Medulla oblongata (tissue), 1 donor: ENCODE measurements at regions not wholly inside any gene's neighbourhood (a gene's known extent, or its start where the extent isn't known, plus 50 kb on each side); places are given as distances from the start of the nearest gene placed in this dataset.
"Not testable (repeated sequence)": the region's sequence is repeated elsewhere in the genome, so short reads cannot be mapped to it uniquely, and the experiment has no call there.

ENCODE experiments used
- DNase-seq: peaks from one replicate; pipeline ENCODE4 v3.0.0-alpha.2; 2015; ENCODE audit errors: extremely low spot score

GRCh38 chr2:147609301-147609700, 235.5 kb upstream of the ACVR2A start:
- no peak for DNase-seq

DNA sequence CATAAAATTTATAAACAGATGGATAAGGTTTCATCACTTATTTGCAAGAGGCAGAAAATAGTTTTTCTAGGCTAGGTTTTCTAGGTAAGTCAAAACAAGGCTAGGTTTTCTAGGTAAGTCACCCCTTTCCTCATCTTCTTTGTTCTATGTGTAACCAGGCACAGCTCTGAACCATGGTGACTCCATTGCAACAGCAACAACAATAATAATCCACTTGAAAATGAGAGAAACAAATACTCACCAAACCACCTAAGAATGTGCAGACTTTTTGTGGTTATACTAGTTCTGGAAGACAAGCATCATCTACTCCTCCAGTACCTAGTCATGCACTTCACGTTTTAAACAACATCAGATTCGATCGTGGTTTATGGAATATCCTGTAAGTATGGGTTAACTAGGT, 237.4 kb upstream of the ACVR2A start:
- DNase-seq, result no peak

DNA sequence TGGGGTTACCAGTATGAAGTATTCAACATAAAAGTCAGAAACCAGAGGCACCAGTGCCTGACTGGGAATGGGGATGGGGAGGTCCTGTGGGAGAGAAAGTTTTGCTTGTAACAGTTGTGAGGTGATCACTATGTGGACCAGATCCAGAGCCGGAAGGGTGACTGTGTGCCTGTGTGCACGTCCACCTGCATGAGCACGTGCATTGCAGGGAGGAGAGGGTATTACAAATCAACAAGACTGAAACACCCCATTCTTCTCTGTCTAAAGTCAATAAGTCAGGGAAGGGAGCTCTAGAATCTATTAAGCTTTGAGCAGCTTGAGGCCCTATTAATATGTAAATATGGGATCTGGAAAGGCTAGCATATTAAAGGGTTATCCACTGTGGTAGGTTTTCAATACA, 241.0 kb upstream of the ACVR2A start:
- DNase-seq, result no peak

DNA sequence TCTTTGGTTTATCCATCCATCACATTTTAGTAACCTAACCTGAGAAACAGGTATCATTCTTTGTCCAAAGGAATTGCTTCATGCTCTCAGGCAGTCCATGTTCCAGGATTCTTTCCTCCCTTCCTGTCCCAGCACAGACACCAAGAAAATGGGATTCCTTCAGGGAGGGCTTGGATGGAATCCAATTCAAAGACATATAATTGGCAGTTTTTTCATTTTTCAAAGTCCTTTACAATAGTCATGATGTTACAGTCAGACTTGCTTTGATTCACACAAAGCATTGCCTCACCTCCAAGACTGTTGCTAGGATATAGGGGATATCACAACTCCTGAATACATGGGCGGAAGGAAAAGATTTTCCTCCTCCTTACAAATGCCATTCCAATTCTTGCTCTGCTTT, 241.4 kb upstream of the ACVR2A start:
- no peak for DNase-seq

GRCh38 chr2:147600646-147601045, 244.2 kb upstream of the ACVR2A start:
- no peak for DNase-seq

DNA sequence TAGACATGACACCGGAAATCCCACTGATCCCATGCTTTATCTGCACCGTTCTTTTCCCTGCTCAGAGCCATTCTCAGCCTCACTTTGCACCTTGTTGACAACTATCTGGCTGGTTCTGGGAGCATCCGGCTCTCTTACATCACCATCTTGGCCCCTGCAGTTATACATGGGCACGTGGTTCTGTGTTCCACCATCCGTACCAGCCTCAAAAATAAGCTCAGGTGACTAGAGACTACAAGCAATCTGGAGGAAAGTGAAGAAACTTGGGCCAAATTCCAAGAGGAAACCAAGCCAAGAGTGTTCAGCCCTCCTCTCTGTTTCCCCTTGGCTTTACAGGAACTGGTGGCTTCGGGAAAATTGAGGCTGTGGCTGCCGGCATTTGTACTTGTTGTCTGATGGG, 244.6 kb upstream of the ACVR2A start:
- DNase-seq, result no peak

DNA sequence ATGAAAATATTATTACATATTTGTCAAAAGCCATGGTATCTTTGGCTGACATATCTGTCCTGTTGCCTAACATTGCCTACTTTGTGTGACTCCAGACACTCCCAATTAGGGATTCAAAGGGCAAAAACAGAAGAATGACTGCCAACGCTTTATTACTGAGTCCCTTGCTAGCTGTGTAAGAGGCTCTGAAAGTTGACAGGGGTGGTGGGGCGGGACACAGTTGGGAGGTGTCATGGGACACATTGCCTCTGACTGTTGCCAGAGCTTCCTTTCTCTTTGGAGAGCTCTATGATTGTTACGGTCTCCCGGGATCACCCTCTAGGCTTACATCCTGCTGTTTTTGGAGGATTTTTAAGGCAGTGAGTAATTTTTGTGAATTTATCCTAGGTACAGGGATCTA, 249.6 kb upstream of the ACVR2A start:
- no peak for DNase-seq

- no peak for DNase-seq
These were observed 250.8 kb upstream of the ACVR2A start for GRCh38 chr2:147594038-147594437.

- DNase-seq, result not testable (repeated sequence)
These were observed 252.0 kb upstream of the ACVR2A start for GRCh38 chr2:147592784-147593183.

- DNase-seq, result no peak
These were observed 255.7 kb upstream of the ACVR2A start for GRCh38 chr2:147589127-147589526.

DNA sequence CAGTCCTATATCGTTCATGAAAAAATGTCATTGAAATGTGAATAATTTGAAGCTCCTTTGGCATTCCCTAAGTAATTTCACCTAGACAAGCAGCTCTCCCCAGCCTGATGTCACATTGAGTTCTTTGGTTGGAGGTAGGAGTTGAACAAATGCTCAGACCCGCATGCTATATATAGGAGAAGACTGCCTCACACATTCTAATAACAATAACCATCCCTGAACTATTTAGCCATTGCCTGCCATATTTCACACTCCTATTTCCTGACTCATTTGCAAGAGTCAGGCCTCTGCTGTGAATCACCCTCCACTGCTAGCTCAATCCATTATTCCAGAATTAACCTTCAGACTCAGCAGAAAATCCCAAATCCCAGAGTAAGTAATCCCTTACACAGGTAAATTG, 256.6 kb upstream of the ACVR2A start:
- DNase-seq, result no peak

- no peak for DNase-seq
These were observed 266.3 kb upstream of the ACVR2A start for GRCh38 chr2:147578529-147578928.

GRCh38 chr2:147577998-147578380, 266.8 kb upstream of the ACVR2A start:
- no peak for DNase-seq

GRCh38 chr2:147577323-147577997, 267.4 kb upstream of the ACVR2A start:
- DNase-seq, result no peak

DNA sequence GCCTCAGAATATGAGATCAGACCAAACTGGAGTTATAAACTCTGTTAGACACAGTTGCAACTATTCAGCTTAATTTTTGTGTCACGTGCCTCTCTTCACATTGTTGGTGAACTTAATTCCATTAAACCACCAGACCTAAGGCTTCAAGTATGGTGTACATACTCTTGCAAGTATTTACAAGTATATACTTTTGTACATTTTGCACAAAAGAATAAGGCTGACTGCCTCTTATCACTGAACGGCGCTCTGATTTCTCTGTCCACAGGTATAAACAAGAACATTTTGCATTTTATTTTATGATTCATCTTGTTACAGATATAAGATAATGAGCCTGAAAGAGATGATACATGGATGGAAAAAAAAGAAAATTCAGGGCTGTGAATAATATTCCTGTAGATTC, 269.7 kb upstream of the ACVR2A start:
- no peak for DNase-seq

DNA sequence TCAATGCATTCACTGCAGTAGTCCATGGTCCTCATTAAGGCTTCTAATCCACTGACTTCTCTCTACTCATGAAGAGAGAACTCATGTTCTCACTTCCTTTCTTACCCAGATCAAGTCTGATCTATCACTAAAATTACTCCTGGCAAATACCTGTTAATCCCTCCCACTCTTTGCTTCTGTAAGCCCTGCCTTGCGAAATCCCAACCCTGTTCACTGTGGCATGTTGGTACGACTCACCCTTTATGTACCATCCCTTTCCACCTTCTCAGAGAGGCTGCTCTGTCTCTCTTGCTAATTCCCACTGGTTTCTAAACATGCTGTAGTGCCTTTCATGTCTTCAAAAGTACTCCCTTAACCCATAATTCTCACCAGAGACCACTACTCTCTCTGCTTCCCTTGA, 272.2 kb upstream of the ACVR2A start:
- DNase-seq, result no peak

- DNase-seq, result no peak
These were observed 275.4 kb upstream of the ACVR2A start for GRCh38 chr2:147569426-147569825.

- no peak for DNase-seq
These were observed 276.7 kb upstream of the ACVR2A start for GRCh38 chr2:147568109-147568508.

DNA sequence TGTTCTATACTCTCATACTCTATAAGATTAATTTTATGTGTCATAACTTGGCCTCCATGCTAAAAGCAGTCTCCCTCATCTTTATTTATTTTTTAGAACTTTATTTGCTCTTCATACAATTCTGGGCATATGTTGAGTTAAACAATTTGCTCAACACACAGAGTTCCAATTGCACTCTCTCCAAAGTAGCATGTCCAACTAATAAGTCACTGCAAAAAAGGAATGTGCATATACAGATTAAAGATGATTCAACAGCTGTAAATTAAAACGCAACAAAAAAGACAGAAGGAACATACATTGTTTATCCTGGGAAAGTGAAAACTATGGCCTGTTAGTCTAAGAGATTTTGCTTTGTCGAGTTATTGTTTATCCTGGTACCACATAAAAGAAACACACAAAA, 277.7 kb upstream of the ACVR2A start:
- no peak for DNase-seq

DNA sequence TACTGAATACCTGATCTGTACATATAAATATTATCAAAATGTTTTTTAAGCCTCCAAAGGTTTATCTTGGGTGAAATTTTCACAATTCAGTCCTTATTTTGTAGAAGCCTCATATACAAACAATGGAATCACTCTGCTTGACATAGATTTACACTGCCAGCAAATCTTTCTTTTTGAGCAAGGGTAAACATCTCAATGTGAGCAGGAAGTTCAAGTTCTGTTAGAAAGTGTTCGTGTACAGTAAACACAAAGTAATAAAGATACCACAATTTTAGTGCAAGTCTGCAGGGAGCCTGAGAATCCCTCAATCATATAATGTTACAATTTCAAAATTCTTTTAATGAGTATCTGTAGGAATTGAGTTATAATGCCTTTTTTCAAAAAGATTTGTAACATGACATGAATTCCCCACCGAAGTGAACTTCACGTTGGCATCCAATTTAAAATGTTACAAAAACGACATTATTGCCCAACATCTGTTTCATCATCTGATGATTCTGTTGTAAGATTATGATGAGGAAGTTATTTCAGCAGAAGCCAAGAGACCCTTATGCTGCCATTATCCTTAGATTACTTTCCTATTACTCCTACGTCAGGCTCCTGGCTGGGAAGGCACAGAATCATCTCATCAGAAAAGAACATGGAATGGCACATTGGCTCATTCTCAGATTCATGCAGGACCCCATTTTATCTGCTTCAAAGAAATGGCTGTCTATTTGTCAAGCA, 283.9 kb upstream of the ACVR2A start:
- peak; percentile 19 for DNase-seq

DNA sequence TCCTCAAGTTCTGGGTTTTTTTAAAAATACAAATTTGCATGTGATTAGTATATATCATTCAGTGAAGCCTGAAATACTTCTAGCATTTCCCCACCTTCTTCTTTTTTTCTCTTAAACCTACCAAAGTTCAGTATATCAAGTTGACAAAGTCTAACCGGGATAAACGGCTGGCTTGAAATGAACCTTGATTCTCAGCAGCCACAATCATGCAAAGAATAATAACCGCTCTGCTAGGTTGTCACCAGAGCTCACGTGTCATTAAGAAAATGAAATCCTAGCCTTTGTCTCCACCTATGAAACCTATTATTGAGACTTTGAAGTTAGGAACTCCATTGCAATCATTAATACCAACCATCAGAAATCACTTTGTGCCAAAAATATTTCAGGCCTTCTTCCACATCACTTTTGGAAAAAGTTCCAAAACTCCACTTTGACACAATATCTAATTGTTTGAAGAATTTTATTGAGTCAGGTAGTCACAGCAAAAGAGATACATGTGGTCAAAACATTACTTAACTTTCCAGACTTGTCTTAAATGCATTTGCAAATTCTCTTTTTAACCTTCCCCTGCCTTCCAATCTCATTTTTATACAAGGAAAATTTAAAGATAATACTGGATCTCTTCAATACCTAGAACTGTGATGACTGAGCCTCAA, 285.6 kb upstream of the ACVR2A start:
- DNase-seq, result no peak

- no peak for DNase-seq
These were observed 286.2 kb upstream of the ACVR2A start for GRCh38 chr2:147558620-147559019.

GRCh38 chr2:147554521-147555107, 290.2 kb upstream of the ACVR2A start:
- DNase-seq, result no peak
